ENCODE measurements at regions not wholly inside any gene's neighbourhood (a gene's known extent, or its start where the extent isn't known, plus 50 kb on each side); places are given as distances from the start of the nearest gene placed in this dataset.
A peak's percentile ranks its signal among the peaks of the same experiment; 100 is the strongest.
"Not testable (repeated sequence)": the region's sequence is repeated elsewhere in the genome, so short reads cannot be mapped to it uniquely, and the experiment has no call there.

DNA sequence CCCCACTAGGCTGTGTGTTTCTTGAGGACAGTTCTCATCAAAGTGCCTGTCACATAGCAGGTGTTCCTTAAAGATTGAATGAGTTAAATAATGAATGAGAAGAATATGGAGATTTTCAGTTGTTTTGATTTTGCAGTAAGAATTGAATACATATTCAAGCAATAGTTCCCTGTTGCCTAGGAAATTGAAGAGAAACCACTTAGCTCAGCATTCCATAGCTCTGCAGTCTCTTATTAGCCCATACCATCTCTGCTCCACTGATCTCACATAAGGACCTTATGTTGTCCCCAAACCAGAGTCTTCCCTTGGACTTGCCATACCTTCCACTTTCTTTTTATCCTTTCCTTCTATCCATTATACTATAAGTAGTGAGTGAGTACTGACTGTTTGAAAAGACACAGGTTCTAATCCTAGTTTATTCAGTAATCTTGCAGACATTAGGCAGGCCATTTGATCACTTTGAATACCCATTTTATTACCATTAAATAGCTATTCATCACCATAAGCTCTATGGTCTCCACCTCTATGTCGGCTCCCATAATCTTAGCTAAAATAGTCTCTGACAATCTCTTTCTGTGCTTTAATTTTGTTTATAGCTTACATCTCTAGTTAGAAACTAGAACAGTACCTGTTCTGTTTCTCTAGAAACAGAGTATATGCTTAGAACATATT, 1059.6 kb upstream of the SLIT2 start:
- Histone ChIP-seq H2AFZ (ENCODE audit: low read length, unreplicated experiment) (no peak overlapping the region), H3K4me1 (ENCODE audit: control insufficient read depth, insufficient read depth, low read length, unreplicated experiment) (no peaks in the 10 kb centered on the region), H3K4me3 (ENCODE audit: low read depth, low read length) (no peak overlapping the region), H3K27ac (ENCODE audit: low read depth, low read length) (no peak overlapping the region), H3K79me2 (ENCODE audit: control insufficient read depth, insufficient read depth, low read length, unreplicated experiment) (no peaks in the 10 kb centered on the region), H3K27me3 (ENCODE audit: insufficient read depth, low read length) (no peaks in the 10 kb centered on the region), H3K36me3 (ENCODE audit: insufficient read depth, low read length) (no peaks in the 10 kb centered on the region)

DNA sequence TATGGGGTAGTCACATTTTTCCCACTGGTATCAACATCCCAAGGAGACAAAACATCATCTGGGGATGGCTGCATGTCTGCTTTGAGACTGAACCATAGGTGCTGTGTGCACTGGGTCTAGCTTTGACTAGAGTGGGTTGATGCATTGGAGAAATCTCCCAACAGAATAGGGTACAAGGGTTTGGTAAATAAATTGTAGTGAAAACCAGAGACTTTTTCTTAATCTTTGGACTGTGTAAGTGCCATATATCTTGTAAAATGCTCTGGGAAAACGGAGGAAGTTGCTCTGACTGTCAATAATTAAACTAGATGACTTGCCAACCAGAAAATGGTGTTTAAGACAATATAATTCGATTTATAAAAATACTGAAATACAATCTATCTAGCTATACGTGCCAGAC, 1064.0 kb upstream of the SLIT2 start:
- H3K27ac ChIP-seq (ENCODE audit: low read depth, low read length): no peak overlapping the region
- no peaks in the 10 kb centered on the region for H3K27me3 ChIP-seq (ENCODE audit: insufficient read depth, low read length)
- no peaks in the 10 kb centered on the region for H3K36me3 ChIP-seq (ENCODE audit: insufficient read depth, low read length)
- H3K4me1 ChIP-seq (ENCODE audit: control insufficient read depth, insufficient read depth, low read length, unreplicated experiment): no peaks in the 10 kb centered on the region
- H3K4me3 ChIP-seq (ENCODE audit: low read depth, low read length): no peak overlapping the region
- H2AFZ ChIP-seq (ENCODE audit: low read length, unreplicated experiment): peak overlapping the region; percentile 32
- H3K79me2 ChIP-seq (ENCODE audit: control insufficient read depth, insufficient read depth, low read length, unreplicated experiment): no peaks in the 10 kb centered on the region

DNA sequence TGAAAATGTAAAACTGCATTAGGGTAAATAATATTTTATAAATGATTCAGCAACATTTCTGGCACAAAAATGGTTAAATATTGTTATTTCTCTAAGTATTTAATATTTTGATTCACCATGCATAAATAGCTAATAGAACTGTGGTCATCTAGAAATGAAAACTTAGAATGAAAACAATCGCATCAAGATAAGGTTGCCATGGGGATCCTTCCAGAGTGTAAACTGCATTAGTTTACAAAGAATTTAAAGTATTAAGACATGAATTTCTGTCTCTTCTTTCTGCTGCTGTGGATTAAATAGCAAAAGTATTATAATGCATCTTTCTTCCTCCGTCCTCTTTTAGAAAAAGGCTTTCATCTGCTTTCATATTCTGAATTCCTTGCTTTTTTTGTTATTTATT, 1064.6 kb upstream of the SLIT2 start:
- Histone ChIP-seq H3K79me2 (ENCODE audit: control insufficient read depth, insufficient read depth, low read length, unreplicated experiment) (no peaks in the 10 kb centered on the region), H3K27ac (ENCODE audit: low read depth, low read length) (no peak overlapping the region), H3K4me3 (ENCODE audit: low read depth, low read length) (no peak overlapping the region), H2AFZ (ENCODE audit: low read length, unreplicated experiment) (peak overlapping the region; percentile 32), H3K27me3 (ENCODE audit: insufficient read depth, low read length) (no peaks in the 10 kb centered on the region), H3K4me1 (ENCODE audit: control insufficient read depth, insufficient read depth, low read length, unreplicated experiment) (no peaks in the 10 kb centered on the region), H3K36me3 (ENCODE audit: insufficient read depth, low read length) (no peaks in the 10 kb centered on the region)

DNA sequence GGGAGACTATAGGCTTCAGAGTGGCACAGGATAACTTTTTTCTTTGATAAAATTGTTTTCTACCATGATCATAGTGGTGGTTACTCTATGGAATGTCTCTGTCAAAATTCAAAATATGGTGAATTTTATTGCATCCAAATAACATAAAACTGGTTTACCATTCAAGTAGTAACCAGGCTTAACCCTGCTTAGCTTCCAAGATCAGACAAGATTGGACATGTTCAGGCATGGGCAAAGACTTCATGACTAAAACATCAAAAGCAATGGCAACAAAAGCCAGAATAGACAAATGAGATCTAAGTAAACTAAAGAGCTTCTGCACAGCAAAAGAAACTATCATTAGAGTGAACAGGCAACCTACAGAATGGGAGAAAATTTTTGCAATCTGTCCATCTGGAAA, 1070.1 kb upstream of the SLIT2 start:
- not testable (repeated sequence) for H3K36me3 ChIP-seq (ENCODE audit: insufficient read depth, low read length); H3K27ac ChIP-seq (ENCODE audit: low read depth, low read length); H2AFZ ChIP-seq (ENCODE audit: low read length, unreplicated experiment); H3K4me1 ChIP-seq (ENCODE audit: control insufficient read depth, insufficient read depth, low read length, unreplicated experiment); H3K79me2 ChIP-seq (ENCODE audit: control insufficient read depth, insufficient read depth, low read length, unreplicated experiment); H3K4me3 ChIP-seq (ENCODE audit: low read depth, low read length); H3K27me3 ChIP-seq (ENCODE audit: insufficient read depth, low read length)

DNA sequence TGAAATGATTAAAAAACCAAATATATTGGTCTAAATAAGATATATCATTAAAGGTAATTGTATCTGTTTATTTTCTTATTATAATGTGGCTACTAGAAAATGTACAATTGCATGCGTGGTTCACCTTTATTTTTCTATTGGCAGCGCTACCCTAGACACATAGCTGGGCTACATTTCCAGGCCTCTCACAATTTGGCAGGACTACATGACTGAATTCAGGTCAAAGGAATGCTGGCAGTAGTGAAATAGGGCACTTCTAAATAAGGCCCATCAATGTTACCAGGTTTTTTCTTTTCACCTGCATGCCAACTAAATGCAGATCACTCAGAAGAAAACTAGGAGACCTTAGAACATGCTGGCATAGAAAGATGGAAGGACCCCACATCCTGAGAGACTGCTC, 1072.9 kb upstream of the SLIT2 start:
- H3K27ac ChIP-seq (ENCODE audit: low read depth, low read length): no peak overlapping the region
- H3K27me3 ChIP-seq (ENCODE audit: insufficient read depth, low read length): no peaks in the 10 kb centered on the region
- H3K4me3 ChIP-seq (ENCODE audit: low read depth, low read length): no peak overlapping the region
- no peak overlapping the region for H2AFZ ChIP-seq (ENCODE audit: low read length, unreplicated experiment)
- H3K4me1 ChIP-seq (ENCODE audit: control insufficient read depth, insufficient read depth, low read length, unreplicated experiment): no peaks in the 10 kb centered on the region
- no peaks in the 10 kb centered on the region for H3K79me2 ChIP-seq (ENCODE audit: control insufficient read depth, insufficient read depth, low read length, unreplicated experiment)
- no peaks in the 10 kb centered on the region for H3K36me3 ChIP-seq (ENCODE audit: insufficient read depth, low read length)

DNA sequence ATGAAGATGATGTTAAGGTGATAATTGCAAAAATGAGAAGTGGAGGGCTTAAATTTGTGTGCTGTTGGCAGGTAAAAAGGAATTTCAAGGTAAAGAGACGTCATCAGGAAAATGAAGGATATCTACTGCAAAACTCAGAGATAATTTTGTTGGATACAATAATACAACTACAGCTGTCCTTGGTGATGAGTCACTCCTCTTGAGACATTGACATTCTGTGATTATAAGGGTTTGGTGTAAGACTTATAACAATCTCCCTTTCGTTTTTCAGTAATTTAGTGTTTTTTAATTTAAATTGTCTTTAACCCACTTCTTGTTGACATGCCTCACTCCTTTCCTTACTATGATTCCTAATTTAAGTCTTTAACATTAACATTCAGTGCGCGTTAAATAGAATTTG, 1074.1 kb upstream of the SLIT2 start:
- Histone ChIP-seq H3K79me2 (ENCODE audit: control insufficient read depth, insufficient read depth, low read length, unreplicated experiment) (no peaks in the 10 kb centered on the region), H3K4me3 (ENCODE audit: low read depth, low read length) (no peak overlapping the region), H3K27me3 (ENCODE audit: insufficient read depth, low read length) (no peaks in the 10 kb centered on the region), H3K4me1 (ENCODE audit: control insufficient read depth, insufficient read depth, low read length, unreplicated experiment) (no peaks in the 10 kb centered on the region), H3K36me3 (ENCODE audit: insufficient read depth, low read length) (no peaks in the 10 kb centered on the region), H3K27ac (ENCODE audit: low read depth, low read length) (no peak overlapping the region), H2AFZ (ENCODE audit: low read length, unreplicated experiment) (no peak overlapping the region)

DNA sequence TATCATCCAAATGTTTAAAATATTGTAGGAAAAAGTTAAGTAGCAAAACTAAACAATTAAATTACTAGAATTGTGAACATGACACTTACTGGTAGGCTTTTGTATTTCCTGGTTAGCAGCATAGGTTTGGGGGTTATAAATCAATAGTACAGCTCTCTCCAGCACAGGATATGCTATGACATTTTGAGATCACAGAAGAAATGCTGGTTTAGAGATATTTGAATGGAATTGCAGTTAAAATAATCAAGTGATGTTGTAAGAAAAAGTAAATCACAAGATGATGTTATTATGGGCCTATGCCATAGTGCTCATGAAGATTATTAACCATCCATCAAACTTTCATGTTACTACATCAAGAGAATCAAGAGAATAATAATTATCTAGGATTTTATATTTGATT, 1079.9 kb upstream of the SLIT2 start:
- Histone ChIP-seq H3K4me1 (ENCODE audit: control insufficient read depth, insufficient read depth, low read length, unreplicated experiment) (no peaks in the 10 kb centered on the region), H3K4me3 (ENCODE audit: low read depth, low read length) (no peak overlapping the region), H3K27me3 (ENCODE audit: insufficient read depth, low read length) (no peaks in the 10 kb centered on the region), H3K36me3 (ENCODE audit: insufficient read depth, low read length) (no peaks in the 10 kb centered on the region), H2AFZ (ENCODE audit: low read length, unreplicated experiment) (no peak overlapping the region), H3K79me2 (ENCODE audit: control insufficient read depth, insufficient read depth, low read length, unreplicated experiment) (no peaks in the 10 kb centered on the region), H3K27ac (ENCODE audit: low read depth, low read length) (no peak overlapping the region)

DNA sequence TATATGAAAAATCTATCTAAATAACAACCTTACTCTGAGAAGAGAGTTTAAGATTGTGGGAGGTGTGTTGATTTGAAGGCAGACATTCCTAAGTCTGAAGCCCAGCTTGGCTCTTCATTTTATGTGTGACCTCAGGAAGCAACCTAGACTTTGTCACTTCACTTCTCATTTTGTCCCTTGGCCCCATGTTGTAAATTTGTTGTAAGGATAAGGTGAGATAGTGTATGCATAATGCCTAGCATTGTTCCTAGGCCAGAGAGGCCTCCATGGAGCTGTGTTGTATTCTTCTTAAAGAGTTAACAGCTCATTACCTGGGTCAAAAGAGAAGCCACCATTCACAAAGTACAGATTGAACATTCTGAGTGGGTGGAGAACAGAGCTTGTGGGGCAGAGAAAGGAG, 1084.4 kb upstream of the SLIT2 start:
- H2AFZ ChIP-seq (ENCODE audit: low read length, unreplicated experiment): no peak overlapping the region
- no peak overlapping the region for H3K27ac ChIP-seq (ENCODE audit: low read depth, low read length)
- no peaks in the 10 kb centered on the region for H3K27me3 ChIP-seq (ENCODE audit: insufficient read depth, low read length)
- no peaks in the 10 kb centered on the region for H3K79me2 ChIP-seq (ENCODE audit: control insufficient read depth, insufficient read depth, low read length, unreplicated experiment)
- H3K4me3 ChIP-seq (ENCODE audit: low read depth, low read length): no peak overlapping the region
- H3K36me3 ChIP-seq (ENCODE audit: insufficient read depth, low read length): no peaks in the 10 kb centered on the region
- H3K4me1 ChIP-seq (ENCODE audit: control insufficient read depth, insufficient read depth, low read length, unreplicated experiment): no peaks in the 10 kb centered on the region

DNA sequence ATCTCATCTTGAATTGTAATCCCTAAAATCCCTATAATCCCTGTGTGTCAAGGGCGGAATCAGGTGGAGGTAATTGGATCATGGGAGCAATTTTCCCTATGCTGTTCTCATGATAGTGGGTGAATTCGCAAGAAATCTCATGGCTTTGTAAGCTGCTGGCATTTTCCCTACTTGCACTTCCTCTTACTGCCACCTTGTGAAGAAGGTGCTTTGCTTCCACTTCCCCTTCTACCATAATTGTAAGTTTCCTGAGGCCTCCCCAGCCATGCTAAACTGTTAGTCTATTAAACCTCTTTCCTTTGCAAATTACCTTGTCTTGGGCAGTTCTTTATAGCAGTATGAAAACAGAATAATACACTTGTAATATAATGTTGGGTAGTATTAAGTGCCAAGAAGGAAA, 1087.4 kb upstream of the SLIT2 start:
- no peak overlapping the region for H3K4me3 ChIP-seq (ENCODE audit: low read depth, low read length)
- H3K36me3 ChIP-seq (ENCODE audit: insufficient read depth, low read length): no peaks in the 10 kb centered on the region
- no peak overlapping the region for H3K27ac ChIP-seq (ENCODE audit: low read depth, low read length)
- no peak overlapping the region for H2AFZ ChIP-seq (ENCODE audit: low read length, unreplicated experiment)
- no peaks in the 10 kb centered on the region for H3K79me2 ChIP-seq (ENCODE audit: control insufficient read depth, insufficient read depth, low read length, unreplicated experiment)
- H3K4me1 ChIP-seq (ENCODE audit: control insufficient read depth, insufficient read depth, low read length, unreplicated experiment): no peaks in the 10 kb centered on the region
- no peaks in the 10 kb centered on the region for H3K27me3 ChIP-seq (ENCODE audit: insufficient read depth, low read length)

DNA sequence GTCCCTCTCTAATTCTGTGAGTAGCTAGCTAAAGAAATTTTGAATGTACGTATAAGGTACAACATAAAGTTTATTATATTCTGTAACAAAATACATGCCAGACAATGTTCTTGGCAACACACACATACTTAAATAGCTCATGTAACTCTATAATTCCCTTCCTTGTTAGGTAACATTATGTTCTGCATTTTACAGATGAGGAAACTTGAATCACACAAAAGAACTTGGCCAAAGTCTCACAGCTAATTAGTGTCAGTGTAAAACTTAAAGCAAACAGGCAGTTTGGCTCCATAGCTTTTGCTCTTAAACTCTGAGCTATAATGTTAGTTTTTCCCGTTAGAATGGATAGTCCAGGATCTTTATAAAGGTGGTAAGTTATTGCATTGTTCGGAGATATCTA, 1091.8 kb upstream of the SLIT2 start:
- Histone ChIP-seq H3K79me2 (ENCODE audit: control insufficient read depth, insufficient read depth, low read length, unreplicated experiment) (no peaks in the 10 kb centered on the region), H3K4me1 (ENCODE audit: control insufficient read depth, insufficient read depth, low read length, unreplicated experiment) (no peaks in the 10 kb centered on the region), H3K27ac (ENCODE audit: low read depth, low read length) (no peak overlapping the region), H3K4me3 (ENCODE audit: low read depth, low read length) (no peak overlapping the region), H2AFZ (ENCODE audit: low read length, unreplicated experiment) (no peak overlapping the region), H3K36me3 (ENCODE audit: insufficient read depth, low read length) (no peaks in the 10 kb centered on the region), H3K27me3 (ENCODE audit: insufficient read depth, low read length) (no peaks in the 10 kb centered on the region)

DNA sequence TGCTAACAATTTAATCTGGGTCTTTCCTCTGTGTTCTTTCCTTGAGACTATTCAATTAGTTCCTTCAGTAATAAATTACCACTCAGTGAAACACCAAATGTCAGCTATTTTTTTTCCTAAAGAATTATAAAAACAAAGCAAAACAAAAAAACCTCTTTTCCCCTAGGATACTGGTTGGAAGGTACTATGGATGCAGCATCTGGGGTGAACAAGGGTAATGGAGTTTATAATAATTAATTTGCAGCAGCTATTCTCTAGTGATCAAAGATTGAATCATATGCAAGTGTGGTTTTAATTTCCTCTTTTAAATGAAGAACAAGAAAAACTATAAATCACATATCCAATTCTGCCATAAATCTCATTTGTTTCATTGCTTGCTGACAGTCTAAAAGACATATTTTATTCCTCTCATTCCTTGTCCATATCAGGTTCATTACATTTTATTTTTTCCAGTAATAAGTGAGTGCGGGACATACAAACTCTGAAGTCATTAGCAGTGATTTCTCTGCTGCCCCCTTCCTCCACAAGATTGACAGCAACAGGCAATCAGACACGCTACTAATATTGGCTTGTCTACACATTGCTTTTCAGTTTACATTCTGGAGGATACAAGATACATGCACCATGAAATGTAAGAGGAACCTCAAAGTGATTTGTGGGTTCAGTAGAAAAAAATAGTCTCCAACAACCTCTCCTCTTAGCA, 1093.4 kb upstream of the SLIT2 start:
- Histone ChIP-seq H3K27me3 (ENCODE audit: insufficient read depth, low read length) (no peaks in the 10 kb centered on the region), H2AFZ (ENCODE audit: low read length, unreplicated experiment) (no peak overlapping the region), H3K4me1 (ENCODE audit: control insufficient read depth, insufficient read depth, low read length, unreplicated experiment) (no peaks in the 10 kb centered on the region), H3K79me2 (ENCODE audit: control insufficient read depth, insufficient read depth, low read length, unreplicated experiment) (no peaks in the 10 kb centered on the region), H3K4me3 (ENCODE audit: low read depth, low read length) (no peak overlapping the region), H3K27ac (ENCODE audit: low read depth, low read length) (no peak overlapping the region), H3K36me3 (ENCODE audit: insufficient read depth, low read length) (no peaks in the 10 kb centered on the region)

All from ACC112 (cell line).